Chondrocyte (in vitro differentiated cells): ENCODE measurements at regions not wholly inside any gene's neighbourhood (a gene's known extent, or its start where the extent isn't known, plus 50 kb on each side); places are given as distances from the start of the nearest gene placed in this dataset.

Source experiments
- DNase-seq: peaks from one replicate; pipeline ENCODE4 v3.0.0; 2021; ENCODE audit warnings: mixed read lengths, low spot score
- H3K27ac Mint-ChIP-seq: one replicate; pipeline ENCODE4 v1.8.0; 2021; ENCODE audit warnings: mild to moderate bottlenecking, moderate library complexity, mixed read lengths; ENCODE audit not compliant: unreplicated experiment
- H3K27me3 Mint-ChIP-seq: 2 replicates; pipeline ENCODE4 v1.8.0; 2021; ENCODE audit warnings: low read depth, mixed read lengths
- H3K36me3 Mint-ChIP-seq: 2 replicates; pipeline ENCODE4 v1.8.0; 2021; ENCODE audit warnings: low read depth, mixed read lengths
- H3K4me1 Mint-ChIP-seq: 2 replicates; pipeline ENCODE4 v1.8.0; 2021; ENCODE audit warnings: low read depth, mild to moderate bottlenecking, mixed read lengths
- H3K4me3 Mint-ChIP-seq: one replicate; pipeline ENCODE4 v1.8.0; 2021; ENCODE audit warnings: mild to moderate bottlenecking, moderate library complexity, mixed read lengths; ENCODE audit not compliant: unreplicated experiment
- H3K9me3 Mint-ChIP-seq: 2 replicates; pipeline ENCODE4 v1.8.0; 2021; ENCODE audit warnings: low read depth, mixed read lengths
- CTCF ChIP-seq: fragments of 200-600 bp; sonication (generic); IDR thresholded peaks from 2 replicates; pipeline ENCODE4 v1.5.0; 2021; ENCODE audit warnings: antibody characterized with exemption, mild to moderate bottlenecking, moderate library complexity

DNA sequence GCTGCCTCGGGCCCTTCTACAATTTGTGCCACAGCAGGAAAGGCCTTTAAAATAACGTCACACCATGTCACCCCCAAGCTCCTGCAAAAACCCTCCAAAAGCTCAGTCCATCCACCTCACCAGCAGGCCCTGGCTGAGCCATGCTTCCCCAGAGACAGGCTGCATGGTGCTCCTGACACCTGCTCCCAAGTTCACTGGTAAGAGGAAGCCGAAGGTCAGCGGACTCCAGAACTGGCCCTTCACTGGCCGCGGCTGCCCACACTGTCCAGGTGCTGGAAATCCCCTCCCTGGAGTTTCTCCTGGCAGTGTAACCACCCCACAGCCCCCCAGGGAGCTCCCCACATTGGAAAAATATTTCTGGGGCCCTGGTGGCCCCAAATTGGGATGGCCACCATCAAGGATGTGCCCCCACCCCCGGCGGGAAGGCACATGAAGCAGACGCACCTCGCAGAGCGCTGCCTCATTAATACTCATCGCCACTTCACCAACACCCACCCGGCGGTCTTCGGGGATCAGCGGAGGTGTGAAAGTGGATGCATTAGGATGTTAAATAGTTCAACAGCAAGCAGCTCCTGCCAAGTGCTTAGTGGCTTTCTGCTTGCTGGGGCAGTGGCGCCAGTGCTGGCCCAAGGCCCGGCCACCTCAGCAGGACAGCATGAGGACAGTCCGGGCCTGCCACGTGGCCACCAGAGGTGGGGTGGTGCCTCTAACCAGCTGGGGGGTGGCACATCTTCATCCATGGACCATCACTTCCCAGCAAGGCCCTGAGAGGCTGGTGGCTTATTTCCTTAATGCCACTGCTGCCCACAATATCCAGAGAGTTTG, 146.1 kb upstream of the IQSEC1 start:
- H3K4me3 Mint-ChIP-seq, result no peak overlapping the region
- no peak overlapping the region for H3K27ac Mint-ChIP-seq
- H3K36me3 Mint-ChIP-seq, result no peaks in the 10 kb centered on the region
- H3K4me1 Mint-ChIP-seq, result peaks cover 18% of the 10 kb centered on the region
- peak; percentile 71 for DNase-seq
- no peak for TF ChIP-seq CTCF
- H3K9me3 Mint-ChIP-seq, result no peaks in the 10 kb centered on the region
- H3K27me3 Mint-ChIP-seq, result no peaks in the 10 kb centered on the region

GRCh38 chr3:13218541-13218908, 145.3 kb upstream of the IQSEC1 start:
- Mint-ChIP-seq H3K9me3 (no peaks in the 10 kb centered on the region), H3K27me3 (no peaks in the 10 kb centered on the region), H3K36me3 (no peaks in the 10 kb centered on the region), H3K27ac (no peak overlapping the region), H3K4me1 (peaks cover 18% of the 10 kb centered on the region), H3K4me3 (no peak overlapping the region)
- TF ChIP-seq CTCF, result no peak
- peak; percentile 61 for DNase-seq

DNA sequence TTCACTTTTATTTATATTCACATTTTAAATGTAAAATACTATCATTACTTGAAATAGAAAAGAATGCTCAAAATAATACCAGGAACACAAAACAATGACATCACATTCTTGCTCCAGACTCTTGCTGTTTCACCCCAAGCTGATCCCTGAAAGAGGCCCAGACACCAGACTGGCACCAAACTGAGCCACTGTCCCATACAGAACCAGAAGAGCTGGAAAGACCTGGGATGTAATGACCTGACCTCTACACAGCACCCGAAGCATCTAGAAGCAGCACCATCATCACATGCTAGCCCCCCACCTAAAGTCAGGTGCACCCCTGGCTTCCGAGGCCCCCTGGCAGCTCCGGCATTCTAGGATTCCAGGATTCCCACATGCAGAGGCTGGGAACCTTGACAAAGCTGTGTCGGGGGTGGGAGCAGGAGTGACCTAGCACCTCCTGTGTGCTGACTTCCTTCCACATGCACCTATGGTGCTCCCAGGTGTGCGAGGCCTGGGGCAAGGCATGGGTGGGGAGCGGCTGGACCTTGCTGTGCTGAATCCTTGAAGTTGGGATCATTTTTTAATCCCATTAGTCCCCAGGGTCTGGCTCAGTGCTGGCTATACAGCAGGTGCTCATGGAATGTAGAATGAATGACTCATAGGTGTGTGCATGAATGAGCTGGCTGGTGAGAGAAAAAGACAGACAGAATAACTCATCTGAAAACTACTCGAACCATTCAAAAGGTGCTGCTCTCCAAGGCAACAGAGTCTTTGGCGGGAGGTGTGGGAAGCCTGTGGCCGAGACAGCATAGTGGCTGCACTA, 144.7 kb upstream of the IQSEC1 start:
- Mint-ChIP-seq H3K4me1 (peaks cover 18% of the 10 kb centered on the region), H3K9me3 (no peaks in the 10 kb centered on the region), H3K27ac (no peak overlapping the region), H3K27me3 (no peaks in the 10 kb centered on the region), H3K4me3 (no peak overlapping the region), H3K36me3 (no peaks in the 10 kb centered on the region)
- DNase-seq, result peak; percentile 56
- no peak for TF ChIP-seq CTCF

GRCh38 chr3:13217253-13217652, 144.0 kb upstream of the IQSEC1 start:
- no peak for DNase-seq
- no peak for TF ChIP-seq CTCF
- Mint-ChIP-seq H3K36me3 (no peaks in the 10 kb centered on the region), H3K4me1 (peaks cover 18% of the 10 kb centered on the region), H3K9me3 (no peaks in the 10 kb centered on the region), H3K27me3 (no peaks in the 10 kb centered on the region), H3K4me3 (no peak overlapping the region), H3K27ac (no peak overlapping the region)

GRCh38 chr3:13215940-13216546, 142.8 kb upstream of the IQSEC1 start:
- no peaks in the 10 kb centered on the region for H3K36me3 Mint-ChIP-seq
- H3K9me3 Mint-ChIP-seq, result no peaks in the 10 kb centered on the region
- no peak overlapping the region for H3K27ac Mint-ChIP-seq
- DNase-seq, result peak; percentile 59
- no peak overlapping the region for H3K4me3 Mint-ChIP-seq
- H3K27me3 Mint-ChIP-seq, result peaks cover 3% of the 10 kb centered on the region
- peaks cover 18% of the 10 kb centered on the region for H3K4me1 Mint-ChIP-seq
- TF ChIP-seq CTCF, result no peak
